ENCODE measurements at regions not wholly inside any gene's neighbourhood (a gene's known extent, or its start where the extent isn't known, plus 50 kb on each side); places are given as distances from the start of the nearest gene placed in this dataset.

DNA sequence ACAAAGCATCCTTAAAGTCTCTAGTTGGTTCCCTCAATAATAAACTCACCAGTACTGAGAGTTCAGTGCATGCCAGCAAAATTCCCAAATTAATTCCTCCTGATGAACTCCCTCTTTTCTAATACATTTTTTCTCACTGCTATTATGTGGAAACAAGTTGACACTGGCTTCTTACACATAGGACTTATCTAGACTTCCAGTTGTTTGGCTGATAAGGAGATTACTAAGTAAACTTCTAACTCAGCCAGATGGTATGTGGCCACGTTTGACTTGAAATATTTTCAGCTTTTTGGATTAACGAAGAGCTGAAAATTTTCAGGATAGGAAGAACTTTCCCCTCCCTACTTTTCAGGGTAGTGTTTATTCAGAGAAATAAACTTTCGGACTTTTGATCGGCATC lies 1154.2 kb upstream of the TENM4 start:
- TF ChIP-seq, protein P1, sequence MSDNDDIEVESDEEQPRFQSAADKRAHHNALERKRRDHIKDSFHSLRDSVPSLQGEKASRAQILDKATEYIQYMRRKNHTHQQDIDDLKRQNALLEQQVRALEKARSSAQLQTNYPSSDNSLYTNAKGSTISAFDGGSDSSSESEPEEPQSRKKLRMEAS (IDR thresholded peaks at IDR 0.05) = no peak
- TF ChIP-seq EGR1 (IDR thresholded peaks at IDR 0.05) (no peak), TCF12 (IDR thresholded peaks at IDR 0.05; ENCODE audit: low read depth) (no peak), EP300 (IDR thresholded peaks at IDR 0.05; ENCODE audit: borderline replicate concordance) (no peak), CEBPB (IDR thresholded peaks at IDR 0.05) (no peak), NFIC (IDR thresholded peaks at IDR 0.05) (no peak), RAD21 (IDR thresholded peaks at IDR 0.05; ENCODE audit: low read depth) (no peak), YY1 (IDR thresholded peaks at IDR 0.05; ENCODE audit: low read depth) (no peak), TAF1 (IDR thresholded peaks at IDR 0.05; ENCODE audit: low read depth) (no peak), ZBTB7A (IDR thresholded peaks at IDR 0.05; ENCODE audit: low read depth) (no peak), TEAD4 (IDR thresholded peaks at IDR 0.05) (no peak), FOXM1 (IDR thresholded peaks at IDR 0.05; ENCODE audit: borderline replicate concordance, low read depth) (no peak)
- TF ChIP-seq, protein P2, sequence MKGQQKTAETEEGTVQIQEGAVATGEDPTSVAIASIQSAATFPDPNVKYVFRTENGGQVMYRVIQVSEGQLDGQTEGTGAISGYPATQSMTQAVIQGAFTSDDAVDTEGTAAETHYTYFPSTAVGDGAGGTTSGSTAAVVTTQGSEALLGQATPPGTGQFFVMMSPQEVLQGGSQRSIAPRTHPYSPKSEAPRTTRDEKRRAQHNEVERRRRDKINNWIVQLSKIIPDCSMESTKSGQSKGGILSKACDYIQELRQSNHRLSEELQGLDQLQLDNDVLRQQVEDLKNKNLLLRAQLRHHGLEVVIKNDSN (IDR thresholded peaks at IDR 0.05) = no peak
- TF ChIP-seq, protein P3, sequence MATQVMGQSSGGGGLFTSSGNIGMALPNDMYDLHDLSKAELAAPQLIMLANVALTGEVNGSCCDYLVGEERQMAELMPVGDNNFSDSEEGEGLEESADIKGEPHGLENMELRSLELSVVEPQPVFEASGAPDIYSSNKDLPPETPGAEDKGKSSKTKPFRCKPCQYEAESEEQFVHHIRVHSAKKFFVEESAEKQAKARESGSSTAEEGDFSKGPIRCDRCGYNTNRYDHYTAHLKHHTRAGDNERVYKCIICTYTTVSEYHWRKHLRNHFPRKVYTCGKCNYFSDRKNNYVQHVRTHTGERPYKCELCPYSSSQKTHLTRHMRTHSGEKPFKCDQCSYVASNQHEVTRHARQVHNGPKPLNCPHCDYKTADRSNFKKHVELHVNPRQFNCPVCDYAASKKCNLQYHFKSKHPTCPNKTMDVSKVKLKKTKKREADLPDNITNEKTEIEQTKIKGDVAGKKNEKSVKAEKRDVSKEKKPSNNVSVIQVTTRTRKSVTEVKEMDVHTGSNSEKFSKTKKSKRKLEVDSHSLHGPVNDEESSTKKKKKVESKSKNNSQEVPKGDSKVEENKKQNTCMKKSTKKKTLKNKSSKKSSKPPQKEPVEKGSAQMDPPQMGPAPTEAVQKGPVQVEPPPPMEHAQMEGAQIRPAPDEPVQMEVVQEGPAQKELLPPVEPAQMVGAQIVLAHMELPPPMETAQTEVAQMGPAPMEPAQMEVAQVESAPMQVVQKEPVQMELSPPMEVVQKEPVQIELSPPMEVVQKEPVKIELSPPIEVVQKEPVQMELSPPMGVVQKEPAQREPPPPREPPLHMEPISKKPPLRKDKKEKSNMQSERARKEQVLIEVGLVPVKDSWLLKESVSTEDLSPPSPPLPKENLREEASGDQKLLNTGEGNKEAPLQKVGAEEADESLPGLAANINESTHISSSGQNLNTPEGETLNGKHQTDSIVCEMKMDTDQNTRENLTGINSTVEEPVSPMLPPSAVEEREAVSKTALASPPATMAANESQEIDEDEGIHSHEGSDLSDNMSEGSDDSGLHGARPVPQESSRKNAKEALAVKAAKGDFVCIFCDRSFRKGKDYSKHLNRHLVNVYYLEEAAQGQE (IDR thresholded peaks at IDR 0.05; ENCODE audit: low read depth) = no peak

All from Ishikawa (cell line).